WTC11 (cell line): ENCODE measurements at regions not wholly inside any gene's neighbourhood (a gene's known extent, or its start where the extent isn't known, plus 50 kb on each side); places are given as distances from the start of the nearest gene placed in this dataset.
A peak's percentile ranks its signal among the peaks of the same experiment; 100 is the strongest.

Experiments
- ATAC-seq: fragments of 200-7000 bp; cut with Tn5 transposase; 2 replicates; pipeline ENCODE4 v1.10.0; 2021; ENCODE audit warnings: mild to moderate bottlenecking, moderate library complexity
- CTCF ChIA-PET: fragments of 300-600 bp; sonication (Branson Sonifier 250); formaldehyde crosslinking; loops from one replicate; lab custom pipeline; 2021; ENCODE audit warnings: antibody characterized with exemption; lab: Charles Lee
- POLR2A ChIA-PET: fragments of 350-600 bp; sonication (Branson Sonifier 250); formaldehyde crosslinking; loops from one replicate; lab custom pipeline; 2021; ENCODE audit warnings: antibody characterized with exemption; lab: Charles Lee
- DNase-seq: peaks from one replicate; pipeline ENCODE4 v3.0.0; 2021; ENCODE audit warnings: low spot score
- H3K27ac Mint-ChIP-seq: 2 replicates; pipeline ENCODE4 v1.8.0; 2021; ENCODE audit warnings: mixed read lengths
- H3K27me3 Mint-ChIP-seq: 2 replicates; pipeline ENCODE4 v1.8.0; 2021; ENCODE audit warnings: low read depth, mild to moderate bottlenecking, moderate library complexity, mixed read lengths
- H3K36me3 Mint-ChIP-seq: 2 replicates; pipeline ENCODE4 v1.8.0; 2021; ENCODE audit warnings: mixed read lengths
- H3K4me1 Mint-ChIP-seq: 2 replicates; pipeline ENCODE4 v1.8.0; 2022; ENCODE audit warnings: mixed read lengths
- H3K4me3 Mint-ChIP-seq: 2 replicates; pipeline ENCODE4 v1.8.0; 2021; ENCODE audit warnings: mild to moderate bottlenecking, moderate library complexity, mixed read lengths
- H3K9me3 Mint-ChIP-seq: 2 replicates; pipeline ENCODE4 v1.8.0; 2021; ENCODE audit warnings: mixed read lengths
- AR ChIP-seq: fragments of 250-450 bp; sonication (Bioruptor Pico); IDR thresholded peaks from 2 replicates; pipeline ENCODE4 v1.9.0; 2021; ENCODE audit warnings: mild to moderate bottlenecking
- ATF6 ChIP-seq: sonication (generic); formaldehyde crosslinking; IDR thresholded peaks from 2 replicates; pipeline ENCODE4 v1.8.1; 2023; ENCODE audit warnings: mild to moderate bottlenecking, missing genetic modification reagents
- ELF4 ChIP-seq: sonication (generic); formaldehyde crosslinking; IDR thresholded peaks from 2 replicates; pipeline ENCODE4 v1.8.1; 2022; ENCODE audit warnings: low read depth, mild to moderate bottlenecking, moderate library complexity, missing genetic modification reagents
- ETV6 ChIP-seq: sonication (generic); formaldehyde crosslinking; IDR thresholded peaks from 2 replicates; pipeline ENCODE4 v1.8.1; 2022; ENCODE audit warnings: mild to moderate bottlenecking, missing genetic modification reagents
- HMGA2 ChIP-seq: fragments of 250-450 bp; sonication (Bioruptor Pico); IDR thresholded peaks from 2 replicates; pipeline ENCODE4 v1.4.0; 2021; ENCODE audit warnings: mild to moderate bottlenecking, moderate library complexity
- HMGXB4 ChIP-seq: sonication (generic); formaldehyde crosslinking; IDR thresholded peaks from 2 replicates; pipeline ENCODE4 v1.8.1; 2023; ENCODE audit warnings: mild to moderate bottlenecking, moderate library complexity, missing genetic modification reagents
- IRF1 ChIP-seq: sonication (generic); formaldehyde crosslinking; IDR thresholded peaks from 2 replicates; pipeline ENCODE4 v1.8.0; 2023; ENCODE audit warnings: missing genetic modification reagents
- MLX ChIP-seq: sonication (generic); formaldehyde crosslinking; IDR thresholded peaks from 2 replicates; pipeline ENCODE4 v1.8.1; 2023; ENCODE audit warnings: mild to moderate bottlenecking, missing genetic modification reagents, moderate library complexity
- NFATC4 ChIP-seq: fragments of 250-450 bp; sonication (Bioruptor Pico); IDR thresholded peaks from 2 replicates; pipeline ENCODE4 v1.9.0; 2021; ENCODE audit warnings: mild to moderate bottlenecking
- NFE2L1 ChIP-seq: sonication (generic); formaldehyde crosslinking; IDR thresholded peaks from 2 replicates; pipeline ENCODE4 v1.8.1; 2023; ENCODE audit warnings: missing genetic modification reagents
- NR2C2 ChIP-seq: sonication (generic); formaldehyde crosslinking; IDR thresholded peaks from 2 replicates; pipeline ENCODE4 v1.8.0; 2022; ENCODE audit warnings: mild to moderate bottlenecking, missing genetic modification reagents
- RORB ChIP-seq: fragments of 250-450 bp; sonication (Bioruptor Pico); IDR thresholded peaks from 2 replicates; pipeline ENCODE4 v1.9.0; 2021; ENCODE audit warnings: mild to moderate bottlenecking
- USF1 ChIP-seq: sonication (generic); formaldehyde crosslinking; IDR thresholded peaks from 2 replicates; pipeline ENCODE4 v1.8.0; 2022; ENCODE audit warnings: mild to moderate bottlenecking, missing genetic modification reagents
- ZMAT4 ChIP-seq: fragments of 250-450 bp; sonication (Bioruptor Pico); IDR thresholded peaks from 2 replicates; pipeline ENCODE4 v1.9.0; 2021; ENCODE audit warnings: mild to moderate bottlenecking
- ZNF219 ChIP-seq: sonication (generic); formaldehyde crosslinking; IDR thresholded peaks from 2 replicates; pipeline ENCODE4 v1.8.0; 2023; ENCODE audit warnings: missing genetic modification reagents, mild to moderate bottlenecking, borderline replicate concordance
- ZNF263 ChIP-seq: sonication (generic); formaldehyde crosslinking; IDR thresholded peaks from 2 replicates; pipeline ENCODE4 v1.8.1; 2022; ENCODE audit warnings: low read depth, mild to moderate bottlenecking, moderate library complexity, missing genetic modification reagents
- ZNF281 ChIP-seq: sonication (generic); formaldehyde crosslinking; IDR thresholded peaks from 2 replicates; pipeline ENCODE4 v1.8.0; 2023; ENCODE audit warnings: mild to moderate bottlenecking, missing genetic modification reagents
- ZNF512 ChIP-seq: sonication (generic); formaldehyde crosslinking; IDR thresholded peaks from 2 replicates; pipeline ENCODE4 v1.8.1; 2022; ENCODE audit warnings: missing genetic modification reagents, borderline replicate concordance
- ZNF671 ChIP-seq: fragments of 250-450 bp; sonication (Bioruptor Pico); IDR thresholded peaks from 2 replicates; pipeline ENCODE4 v1.8.0; 2021; ENCODE audit warnings: mild to moderate bottlenecking
- ZSCAN18 ChIP-seq: fragments of 250-450 bp; sonication (Bioruptor Pico); IDR thresholded peaks from 2 replicates; pipeline ENCODE4 v2.1.2; 2022; ENCODE audit warnings: mild to moderate bottlenecking, moderate library complexity

- TF ChIP-seq USF1 (CRISPR knock-in tag) = no peak
- no peak for TF ChIP-seq ETV6
- TF ChIP-seq AR (CRISPR knock-in tag) = no peak
- TF ChIP-seq ATF6 (CRISPR knock-in tag) = no peak
- TF ChIP-seq HMGXB4 (CRISPR knock-in tag) = no peak
- no peak for TF ChIP-seq ELF4 (CRISPR knock-in tag)
- TF ChIP-seq ZSCAN18 = no peak
- no peak for TF ChIP-seq ZNF263
Observed at GRCh38 chr12:92025462-92026207, 120.0 kb downstream of the BTG1 start (continued).

GRCh38 chr12:92022093-92022492 lies 123.6 kb downstream of the BTG1 start:
- POLR2A ChIA-PET = interaction anchor here (1.4 kb wide), 1 partner anchor 53 kb away, joined by 4 read pairs; no protein-coding TSS in a partner anchor
- DNase-seq = no peak
- peaks cover 22% of the 10 kb centered on the region for H3K4me1 Mint-ChIP-seq
- H3K27ac Mint-ChIP-seq = peak overlapping the region; percentile 73; the same call in 1 of the 2 replicates
- no peaks in the 10 kb centered on the region for H3K27me3 Mint-ChIP-seq
- H3K9me3 Mint-ChIP-seq = peaks cover 2% of the 10 kb centered on the region; the same call in 1 of the 2 replicates
- no peak overlapping the region for H3K4me3 Mint-ChIP-seq
- no peak for ATAC-seq
- CTCF ChIA-PET = interaction anchor here (0.6 kb wide), 1 partner anchor 405 kb away, joined by 8 read pairs; no protein-coding TSS in a partner anchor
- no peaks in the 10 kb centered on the region; the same call in 1 of the 2 replicates for H3K36me3 Mint-ChIP-seq
- TF ChIP-seq ZNF512 = no peak
- TF ChIP-seq ZNF671 (CRISPR knock-in tag) = no peak
- TF ChIP-seq NFE2L1 = no peak
- TF ChIP-seq RORB (CRISPR knock-in tag) = no peak
- TF ChIP-seq ZNF281 = no peak
- TF ChIP-seq ELF4 (CRISPR knock-in tag) = no peak
- TF ChIP-seq IRF1 (CRISPR knock-in tag) = no peak
- TF ChIP-seq NR2C2 = no peak
- TF ChIP-seq NFATC4 (CRISPR knock-in tag) = no peak
- TF ChIP-seq HMGA2 = no peak
- TF ChIP-seq ZMAT4 (CRISPR knock-in tag) = no peak
- no peak for TF ChIP-seq ZNF219 (CRISPR knock-in tag)
- TF ChIP-seq MLX (CRISPR knock-in tag) = no peak
